ENCODE measurements at regions not wholly inside any gene's neighbourhood (a gene's known extent, or its start where the extent isn't known, plus 50 kb on each side); places are given as distances from the start of the nearest gene placed in this dataset.

DNA sequence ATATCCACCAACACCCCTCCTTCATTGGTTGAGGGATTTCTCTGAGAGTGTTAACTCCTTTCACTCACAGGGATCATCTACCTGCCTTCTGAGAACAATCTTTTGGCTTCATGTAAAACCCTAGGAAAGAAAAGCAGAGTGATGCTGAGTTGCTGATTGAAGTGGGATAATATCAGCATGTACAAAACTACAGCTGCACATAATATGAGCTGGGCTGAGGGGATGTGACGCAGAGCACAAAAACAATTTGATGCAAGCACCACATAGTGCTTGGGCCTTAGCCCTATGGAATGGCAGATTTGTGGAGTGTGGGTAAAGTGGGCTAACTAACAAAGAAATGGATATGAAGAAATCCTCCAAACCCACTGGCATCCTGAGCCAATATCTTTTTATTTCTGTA, 267.6 kb upstream of the KCNH8 start:
- no peak overlapping the region for H3K27ac Mint-ChIP-seq
- no peaks in the 10 kb centered on the region for H3K36me3 Mint-ChIP-seq
- H3K27me3 ChIP-seq (ENCODE audit: control insufficient read depth, insufficient read depth, low read length) = no peaks in the 10 kb centered on the region
- no peak overlapping the region for H3K27ac ChIP-seq (ENCODE audit: low read length)
- no peaks in the 10 kb centered on the region for H3K36me3 ChIP-seq (ENCODE audit: control insufficient read depth, insufficient read depth, low read length)
- intact Hi-C loops (cut with micrococcal nuclease) = no loop called here
- no peak overlapping the region for H3K4me3 ChIP-seq (ENCODE audit: low read length)
- H3K9me3 ChIP-seq (ENCODE audit: control insufficient read depth, insufficient read depth, low read length) = no peaks in the 10 kb centered on the region
- TF ChIP-seq, protein P1, sequence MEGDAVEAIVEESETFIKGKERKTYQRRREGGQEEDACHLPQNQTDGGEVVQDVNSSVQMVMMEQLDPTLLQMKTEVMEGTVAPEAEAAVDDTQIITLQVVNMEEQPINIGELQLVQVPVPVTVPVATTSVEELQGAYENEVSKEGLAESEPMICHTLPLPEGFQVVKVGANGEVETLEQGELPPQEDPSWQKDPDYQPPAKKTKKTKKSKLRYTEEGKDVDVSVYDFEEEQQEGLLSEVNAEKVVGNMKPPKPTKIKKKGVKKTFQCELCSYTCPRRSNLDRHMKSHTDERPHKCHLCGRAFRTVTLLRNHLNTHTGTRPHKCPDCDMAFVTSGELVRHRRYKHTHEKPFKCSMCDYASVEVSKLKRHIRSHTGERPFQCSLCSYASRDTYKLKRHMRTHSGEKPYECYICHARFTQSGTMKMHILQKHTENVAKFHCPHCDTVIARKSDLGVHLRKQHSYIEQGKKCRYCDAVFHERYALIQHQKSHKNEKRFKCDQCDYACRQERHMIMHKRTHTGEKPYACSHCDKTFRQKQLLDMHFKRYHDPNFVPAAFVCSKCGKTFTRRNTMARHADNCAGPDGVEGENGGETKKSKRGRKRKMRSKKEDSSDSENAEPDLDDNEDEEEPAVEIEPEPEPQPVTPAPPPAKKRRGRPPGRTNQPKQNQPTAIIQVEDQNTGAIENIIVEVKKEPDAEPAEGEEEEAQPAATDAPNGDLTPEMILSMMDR (IDR thresholded peaks at IDR 0.05) = no peak
- 78% methylated on average over 1 of the region's 1 CpG for WGBS (ENCODE audit: insufficient coverage)
- no peak for ATAC-seq
- no peak for DNase-seq
- no peak overlapping the region for H3K4me3 Mint-ChIP-seq
- H3K4me1 Mint-ChIP-seq = no peaks in the 10 kb centered on the region
- H3K27me3 Mint-ChIP-seq (ENCODE audit: low read depth in 2 of 2) = peaks cover 10 to 16% of the 10 kb centered on the region in 2 donors
- H3K4me1 ChIP-seq (ENCODE audit: control insufficient read depth, insufficient read depth, low read length) = no peaks in the 10 kb centered on the region
- no peaks in the 10 kb centered on the region for H3K9me3 Mint-ChIP-seq

DNA sequence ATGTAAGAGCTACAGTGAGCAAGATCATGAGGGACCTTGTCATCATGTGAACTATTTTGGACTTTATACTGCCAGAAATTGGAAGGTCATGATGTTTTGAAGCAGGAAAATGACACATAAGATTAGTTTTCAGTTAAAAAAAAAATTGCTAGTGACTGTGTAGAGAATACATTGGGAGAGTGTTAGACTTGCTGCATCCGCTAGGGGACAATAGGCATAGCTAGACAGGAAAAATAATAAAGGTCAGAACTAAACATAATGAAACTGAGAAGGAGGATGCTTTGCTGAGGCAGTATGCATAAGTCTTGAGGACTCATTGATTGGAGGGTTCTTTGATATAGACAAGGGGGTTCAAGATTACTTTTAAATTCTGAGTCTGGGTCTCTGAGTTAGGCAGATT, 275.8 kb upstream of the KCNH8 start:
- TF ChIP-seq, protein P1 (IDR thresholded peaks at IDR 0.05) = no peak
- no peaks in the 10 kb centered on the region for H3K36me3 Mint-ChIP-seq
- no peaks in the 10 kb centered on the region for H3K4me1 ChIP-seq (ENCODE audit: control insufficient read depth, insufficient read depth, low read length)
- H3K27me3 ChIP-seq (ENCODE audit: control insufficient read depth, insufficient read depth, low read length) = no peaks in the 10 kb centered on the region
- ATAC-seq (no peak), DNase-seq (no peak)
- 100% methylated on average over 1 of the region's 1 CpG for WGBS (ENCODE audit: insufficient coverage)
- no peak overlapping the region for H3K4me3 ChIP-seq (ENCODE audit: low read length)
- no peak overlapping the region for H3K27ac Mint-ChIP-seq
- H3K9me3 Mint-ChIP-seq = no peaks in the 10 kb centered on the region
- H3K27me3 Mint-ChIP-seq (ENCODE audit: low read depth in 2 of 2) = peaks cover 5 to 19% of the 10 kb centered on the region in 2 donors
- H3K36me3 ChIP-seq (ENCODE audit: control insufficient read depth, insufficient read depth, low read length) = no peaks in the 10 kb centered on the region
- H3K4me1 Mint-ChIP-seq = no peaks in the 10 kb centered on the region
- no peak overlapping the region for H3K27ac ChIP-seq (ENCODE audit: low read length)
- intact Hi-C loops (cut with micrococcal nuclease) = no loop called here
- H3K4me3 Mint-ChIP-seq = no peak overlapping the region
- no peaks in the 10 kb centered on the region for H3K9me3 ChIP-seq (ENCODE audit: control insufficient read depth, insufficient read depth, low read length)

DNA sequence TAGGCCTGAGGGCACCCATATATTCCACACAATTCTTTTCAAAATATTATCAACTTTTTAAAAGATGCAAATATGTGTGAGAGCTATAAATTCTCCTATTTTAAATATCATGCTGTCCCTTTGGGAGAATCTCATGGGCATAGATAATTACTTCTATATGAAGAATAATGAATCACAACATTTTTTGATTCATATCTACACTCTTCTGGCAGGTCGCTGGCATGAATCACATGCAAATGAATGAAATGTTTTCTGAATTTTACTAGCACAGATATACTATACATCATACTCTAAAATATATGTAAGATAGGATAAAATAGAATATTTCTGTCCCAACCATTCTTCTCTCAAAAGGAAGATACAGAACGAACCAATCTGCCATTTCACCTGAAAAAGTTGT, 277.7 kb upstream of the KCNH8 start:
- Mint-ChIP-seq H3K27me3 (ENCODE audit: low read depth in 2 of 2) (peaks cover 5 to 19% of the 10 kb centered on the region in 2 donors), H3K4me1 (no peaks in the 10 kb centered on the region), H3K27ac (no peak overlapping the region), H3K4me3 (no peak overlapping the region), H3K36me3 (no peaks in the 10 kb centered on the region), H3K9me3 (no peaks in the 10 kb centered on the region)
- no peaks in the 10 kb centered on the region for H3K4me1 ChIP-seq (ENCODE audit: control insufficient read depth, insufficient read depth, low read length)
- DNase-seq (no peak), ATAC-seq (no peak)
- no peak overlapping the region for H3K4me3 ChIP-seq (ENCODE audit: low read length)
- TF ChIP-seq, protein P1 (IDR thresholded peaks at IDR 0.05) = no peak
- intact Hi-C loops (cut with micrococcal nuclease) = no loop called here
- H3K27ac ChIP-seq (ENCODE audit: low read length) = no peak overlapping the region
- H3K9me3 ChIP-seq (ENCODE audit: control insufficient read depth, insufficient read depth, low read length) = no peaks in the 10 kb centered on the region
- no peaks in the 10 kb centered on the region for H3K27me3 ChIP-seq (ENCODE audit: control insufficient read depth, insufficient read depth, low read length)
- no peaks in the 10 kb centered on the region for H3K36me3 ChIP-seq (ENCODE audit: control insufficient read depth, insufficient read depth, low read length)
- 88% methylated on average over 1 of the region's 2 CpGs for WGBS (ENCODE audit: insufficient coverage)

DNA sequence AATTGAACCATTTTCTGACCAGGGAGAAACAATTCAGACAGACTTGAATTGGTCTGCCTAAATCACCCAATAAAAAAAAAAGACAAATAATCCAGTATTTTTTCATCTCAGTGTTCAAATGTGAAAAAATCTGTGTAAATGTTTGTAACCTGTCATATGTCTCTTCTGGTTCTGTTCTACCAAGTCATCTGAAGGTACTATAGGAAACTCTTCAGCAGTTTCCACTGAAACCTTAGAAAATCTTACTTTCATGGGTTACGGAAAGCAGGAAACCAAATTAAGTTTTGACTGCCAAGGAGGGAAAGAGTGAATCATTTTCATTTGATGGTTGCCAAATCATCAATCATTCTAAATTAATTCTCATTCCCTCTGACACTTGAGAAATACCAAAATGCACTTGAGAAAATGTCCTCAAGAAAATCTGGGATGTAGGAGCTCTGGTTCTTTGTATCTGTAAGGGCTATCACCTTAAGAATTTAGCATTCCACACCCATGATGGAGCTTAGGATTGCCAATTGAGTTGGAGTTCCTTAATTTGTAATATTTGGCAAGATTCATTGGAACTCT, 278.2 kb upstream of the KCNH8 start:
- no peak overlapping the region for H3K4me3 Mint-ChIP-seq
- H3K27me3 Mint-ChIP-seq (ENCODE audit: low read depth in 2 of 2) = peaks cover 5 to 19% of the 10 kb centered on the region in 2 donors
- no peaks in the 10 kb centered on the region for H3K9me3 Mint-ChIP-seq
- Histone ChIP-seq H3K27me3 (ENCODE audit: control insufficient read depth, insufficient read depth, low read length) (no peaks in the 10 kb centered on the region), H3K36me3 (ENCODE audit: control insufficient read depth, insufficient read depth, low read length) (no peaks in the 10 kb centered on the region), H3K4me3 (ENCODE audit: low read length) (no peak overlapping the region), H3K9me3 (ENCODE audit: control insufficient read depth, insufficient read depth, low read length) (no peaks in the 10 kb centered on the region), H3K27ac (ENCODE audit: low read length) (no peak overlapping the region), H3K4me1 (ENCODE audit: control insufficient read depth, insufficient read depth, low read length) (no peaks in the 10 kb centered on the region)
- intact Hi-C loops (cut with micrococcal nuclease) = no loop called here
- TF ChIP-seq, protein P1 (IDR thresholded peaks at IDR 0.05) = no peak
- no peak overlapping the region for H3K27ac Mint-ChIP-seq
- H3K36me3 Mint-ChIP-seq = no peaks in the 10 kb centered on the region
- ATAC-seq = no peak
- no peaks in the 10 kb centered on the region for H3K4me1 Mint-ChIP-seq
- WGBS (ENCODE audit: insufficient coverage) = 100% methylated on average over 1 of the region's 1 CpG
- DNase-seq = no peak
